Ovary (tissue), 3 donors: ENCODE measurements at regions not wholly inside any gene's neighbourhood (a gene's known extent, or its start where the extent isn't known, plus 50 kb on each side); places are given as distances from the start of the nearest gene placed in this dataset.

Experiments used
- CTCF ChIP-seq, 3 donors: fragments of 450-650 bp in 2 of 3; fragments of 200-600 bp in 1 of 3; IDR thresholded peaks; one replicate each; pipeline versions ENCODE4 v1.5.1 to v1.8.0; 2016 to 2022; ENCODE audit warnings: antibody characterized with exemption in 3 of 3, mild to moderate bottlenecking in 1 of 3
- EP300 ChIP-seq: sonication (generic); formaldehyde crosslinking; IDR thresholded peaks from one replicate; pipeline ENCODE4 v1.6.1; 2017; ENCODE audit warnings: antibody characterized with exemption
- POLR2A ChIP-seq: fragments of 450-650 bp; IDR thresholded peaks from one replicate; pipeline ENCODE4 v1.6.1; 2017; ENCODE audit warnings: antibody characterized with exemption, mild to moderate bottlenecking, moderate library complexity
- donor health status: DM: no; HTN: no; CAD: no.

DNA sequence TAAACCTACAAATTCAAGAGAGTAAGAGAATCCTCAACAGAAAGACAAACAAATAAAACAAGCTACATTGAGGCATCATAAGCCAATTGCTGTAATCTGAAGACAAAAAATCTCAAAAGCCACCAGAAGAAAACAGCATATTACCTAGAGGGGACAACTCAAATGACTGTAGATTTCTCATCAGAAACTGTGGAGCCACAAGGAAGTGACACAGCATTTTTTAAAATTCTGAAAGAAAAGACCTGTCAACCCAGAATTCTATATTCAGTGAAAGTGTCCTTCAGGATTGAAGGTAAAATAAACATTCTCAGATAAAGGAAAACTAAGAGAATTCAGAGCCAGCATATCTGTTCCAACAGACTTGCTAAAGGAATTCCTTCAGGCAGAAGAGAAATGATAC lies 147.8 kb upstream of the DHRS4 start:
- TF ChIP-seq EP300 (no peak), CTCF (IDR thresholded peaks at IDR 0.05) (no peak), POLR2A (no peak)
